SH-SY5Y (cell line): ENCODE measurements at regions not wholly inside any gene's neighbourhood (a gene's known extent, or its start where the extent isn't known, plus 50 kb on each side); places are given as distances from the start of the nearest gene placed in this dataset.

Experiments
- GATA2 ChIP-seq: IDR thresholded peaks from 2 replicates; pipeline ENCODE4 v1.6.1; 2011; ENCODE audit warnings: mild to moderate bottlenecking, low read depth, low read length
- GATA3 ChIP-seq: IDR thresholded peaks from 2 replicates; pipeline ENCODE4 v1.6.1; 2011; ENCODE audit warnings: low read depth, mild to moderate bottlenecking, low read length, moderate library complexity

GRCh38 chr6:82488403-82488802 is 124.8 kb downstream of the TPBG start:
- no peak for TF ChIP-seq GATA3
- TF ChIP-seq GATA2 = no peak

- TF ChIP-seq GATA2 = no peak
- TF ChIP-seq GATA3 = no peak
Observed at GRCh38 chr6:82492134-82492533, 128.5 kb downstream of the TPBG start.

- TF ChIP-seq GATA3 (no peak), GATA2 (no peak)
Observed at GRCh38 chr6:82493467-82493866, 129.8 kb downstream of the TPBG start.

GRCh38 chr6:82494367-82494766 is 130.8 kb downstream of the TPBG start:
- no peak for TF ChIP-seq GATA3
- TF ChIP-seq GATA2 = no peak

GRCh38 chr6:82506526-82506925 is 142.9 kb downstream of the TPBG start:
- TF ChIP-seq GATA2 (no peak), GATA3 (no peak)

GRCh38 chr6:82507112-82507511 is 143.5 kb downstream of the TPBG start:
- TF ChIP-seq GATA2 (no peak), GATA3 (no peak)

GRCh38 chr6:82511546-82511945 is 147.9 kb downstream of the TPBG start:
- no peak for TF ChIP-seq GATA3
- no peak for TF ChIP-seq GATA2

GRCh38 chr6:82521369-82521768 is 157.8 kb downstream of the TPBG start:
- no peak for TF ChIP-seq GATA3
- TF ChIP-seq GATA2 = no peak

GRCh38 chr6:82521861-82522260 is 158.2 kb downstream of the TPBG start:
- no peak for TF ChIP-seq GATA3
- TF ChIP-seq GATA2 = no peak

- no peak for TF ChIP-seq GATA3
- TF ChIP-seq GATA2 = no peak
Observed at GRCh38 chr6:82524031-82524430, 160.4 kb downstream of the TPBG start.

- TF ChIP-seq GATA3 (no peak), GATA2 (no peak; the same call in 1 of the 2 replicates)
Observed at GRCh38 chr6:82525775-82526495, 162.3 kb downstream of the TPBG start.

GRCh38 chr6:82534876-82535275 is 171.3 kb downstream of the TPBG start:
- no peak for TF ChIP-seq GATA2
- no peak for TF ChIP-seq GATA3

GRCh38 chr6:82551831-82552230 is 188.2 kb downstream of the TPBG start:
- TF ChIP-seq GATA3 = no peak
- no peak for TF ChIP-seq GATA2

- TF ChIP-seq GATA3 (no peak), GATA2 (no peak)
Observed at GRCh38 chr6:82553863-82554531, 190.4 kb downstream of the TPBG start.

- no peak for TF ChIP-seq GATA3
Observed at GRCh38 chr6:82554666-82555065, 191.0 kb downstream of the TPBG start.

GRCh38 chr6:82555801-82556200 is 192.2 kb downstream of the TPBG start:
- TF ChIP-seq GATA2 = no peak
- TF ChIP-seq GATA3 = no peak
